SJCRH30 (cell line): ENCODE measurements at regions not wholly inside any gene's neighbourhood (a gene's known extent, or its start where the extent isn't known, plus 50 kb on each side); places are given as distances from the start of the nearest gene placed in this dataset.

Experiments used
- DNase-seq, 2 experiments: peaks; one replicate each; pipeline ENCODE4 v3.0.0-alpha.2; 2015 to 2020
- H3K27ac ChIP-seq: fragments of 250-450 bp; sonication (Bioruptor Pico); 2 replicates; pipeline ENCODE4 v1.5.1; 2020; ENCODE audit warnings: mild to moderate bottlenecking, moderate library complexity
- H3K27me3 ChIP-seq: fragments of 250-450 bp; sonication (Bioruptor Pico); 2 replicates; pipeline ENCODE4 v1.5.1; 2020; ENCODE audit warnings: mild to moderate bottlenecking, moderate library complexity
- H3K36me3 ChIP-seq: fragments of 250-450 bp; sonication (Bioruptor Pico); 2 replicates; pipeline ENCODE4 v1.5.1; 2020; ENCODE audit warnings: mild to moderate bottlenecking, moderate library complexity
- H3K4me1 ChIP-seq: fragments of 250-450 bp; sonication (Bioruptor Pico); 2 replicates; pipeline ENCODE4 v1.5.1; 2020; ENCODE audit warnings: mild to moderate bottlenecking, moderate library complexity
- H3K4me3 ChIP-seq: fragments of 250-450 bp; sonication (Bioruptor Pico); 2 replicates; pipeline ENCODE4 v1.5.1; 2020; ENCODE audit warnings: mild to moderate bottlenecking, moderate library complexity
- H3K9me3 ChIP-seq: fragments of 250-450 bp; sonication (Bioruptor Pico); replicated peaks from 2 replicates; pipeline ENCODE4 v1.5.1; 2020; ENCODE audit warnings: mild to moderate bottlenecking, moderate library complexity

GRCh38 chr15:85313339-85313738 lies 67.1 kb upstream of the AKAP13 start:
- Histone ChIP-seq H3K27ac (no peak overlapping the region), H3K27me3 (no peaks in the 10 kb centered on the region), H3K4me3 (no peak overlapping the region), H3K36me3 (no peaks in the 10 kb centered on the region), H3K9me3 (no peaks in the 10 kb centered on the region), H3K4me1 (no peaks in the 10 kb centered on the region)
- no peak for DNase-seq

- H3K27ac ChIP-seq = no peak overlapping the region
- no peaks in the 10 kb centered on the region for H3K27me3 ChIP-seq
- H3K9me3 ChIP-seq = no peaks in the 10 kb centered on the region
- no peaks in the 10 kb centered on the region for H3K36me3 ChIP-seq
- DNase-seq = no peak
- no peaks in the 10 kb centered on the region for H3K4me1 ChIP-seq
- no peak overlapping the region for H3K4me3 ChIP-seq
These were observed 66.3 kb upstream of the AKAP13 start for GRCh38 chr15:85314146-85314545.

GRCh38 chr15:85314633-85315032 lies 65.8 kb upstream of the AKAP13 start:
- no peak overlapping the region for H3K27ac ChIP-seq

GRCh38 chr15:85316244-85316934 lies 64.0 kb upstream of the AKAP13 start:
- no peak for DNase-seq
- H3K4me3 ChIP-seq = no peak overlapping the region
- H3K4me1 ChIP-seq = no peaks in the 10 kb centered on the region
- H3K27me3 ChIP-seq = no peaks in the 10 kb centered on the region
- H3K9me3 ChIP-seq = no peaks in the 10 kb centered on the region
- H3K27ac ChIP-seq = no peak overlapping the region
- no peaks in the 10 kb centered on the region for H3K36me3 ChIP-seq

More at GRCh38 chr15:85314633-85315032, 65.8 kb upstream of the AKAP13 start:
- H3K27me3 ChIP-seq = no peaks in the 10 kb centered on the region
- DNase-seq = no peak
- H3K9me3 ChIP-seq = no peaks in the 10 kb centered on the region
- no peaks in the 10 kb centered on the region for H3K4me1 ChIP-seq
- no peak overlapping the region for H3K4me3 ChIP-seq
- no peaks in the 10 kb centered on the region for H3K36me3 ChIP-seq

GRCh38 chr15:85318048-85318731 lies 62.2 kb upstream of the AKAP13 start:
- no peak for DNase-seq
- H3K4me1 ChIP-seq = no peaks in the 10 kb centered on the region
- no peaks in the 10 kb centered on the region for H3K27me3 ChIP-seq
- no peaks in the 10 kb centered on the region for H3K36me3 ChIP-seq
- no peak overlapping the region for H3K27ac ChIP-seq
- H3K4me3 ChIP-seq = no peak overlapping the region
- peaks cover 7% of the 10 kb centered on the region for H3K9me3 ChIP-seq

GRCh38 chr15:85318732-85319076 lies 61.7 kb upstream of the AKAP13 start:
- DNase-seq = no peak
- H3K27ac ChIP-seq = no peak overlapping the region
- H3K4me3 ChIP-seq = no peak overlapping the region
- H3K4me1 ChIP-seq = no peaks in the 10 kb centered on the region
- no peaks in the 10 kb centered on the region for H3K27me3 ChIP-seq
- peaks cover 8% of the 10 kb centered on the region for H3K9me3 ChIP-seq
- H3K36me3 ChIP-seq = no peaks in the 10 kb centered on the region

GRCh38 chr15:85324202-85324601 lies 56.2 kb upstream of the AKAP13 start:
- no peaks in the 10 kb centered on the region; the same call in 1 of the 2 replicates for H3K4me1 ChIP-seq
- no peaks in the 10 kb centered on the region for H3K36me3 ChIP-seq
- no peak for DNase-seq
- H3K9me3 ChIP-seq = peaks cover 8% of the 10 kb centered on the region
- H3K27ac ChIP-seq = no peak overlapping the region
- H3K27me3 ChIP-seq = no peaks in the 10 kb centered on the region
- no peak overlapping the region for H3K4me3 ChIP-seq

- DNase-seq = no peak
- Histone ChIP-seq H3K36me3 (no peaks in the 10 kb centered on the region), H3K9me3 (peaks cover 8% of the 10 kb centered on the region), H3K27me3 (no peaks in the 10 kb centered on the region), H3K4me3 (no peak overlapping the region), H3K27ac (no peak overlapping the region), H3K4me1 (no peaks in the 10 kb centered on the region; the same call in 1 of the 2 replicates)
These were observed 54.6 kb upstream of the AKAP13 start for GRCh38 chr15:85325834-85326233.

- Histone ChIP-seq H3K27ac (no peak overlapping the region), H3K4me1 (no peaks in the 10 kb centered on the region; the same call in 1 of the 2 replicates), H3K36me3 (no peaks in the 10 kb centered on the region), H3K9me3 (peaks cover 8% of the 10 kb centered on the region), H3K4me3 (no peak overlapping the region), H3K27me3 (no peaks in the 10 kb centered on the region)
- no peak for DNase-seq
These were observed 54.1 kb upstream of the AKAP13 start for GRCh38 chr15:85326291-85326690.

GRCh38 chr15:85327820-85328219 lies 52.6 kb upstream of the AKAP13 start:
- DNase-seq = no peak

GRCh38 chr15:85329561-85330422 lies 50.6 kb upstream of the AKAP13 start:
- H3K4me3 ChIP-seq = peak overlapping the region; percentile 59
- H3K4me1 ChIP-seq = peaks cover 17% of the 10 kb centered on the region
- DNase-seq = peak; percentile 44 to 75
- H3K27ac ChIP-seq = peak overlapping the region; percentile 47
- H3K27me3 ChIP-seq = no peaks in the 10 kb centered on the region
- no peaks in the 10 kb centered on the region for H3K9me3 ChIP-seq
- no peaks in the 10 kb centered on the region for H3K36me3 ChIP-seq

More at GRCh38 chr15:85327820-85328219, 52.6 kb upstream of the AKAP13 start:
- H3K27ac ChIP-seq = no peak overlapping the region
- H3K9me3 ChIP-seq = peaks cover 5% of the 10 kb centered on the region
- no peaks in the 10 kb centered on the region for H3K27me3 ChIP-seq
- peaks cover 8% of the 10 kb centered on the region for H3K4me1 ChIP-seq
- no peak overlapping the region for H3K4me3 ChIP-seq
- H3K36me3 ChIP-seq = no peaks in the 10 kb centered on the region
